MM.1S (cell line): ENCODE measurements at regions not wholly inside any gene's neighbourhood (a gene's known extent, or its start where the extent isn't known, plus 50 kb on each side); places are given as distances from the start of the nearest gene placed in this dataset.

Source experiments
- DNase-seq: peaks from one replicate; pipeline ENCODE4 v3.0.0-alpha.2; 2015
- H2AFZ ChIP-seq: fragments of 300-600 bp; sonication (generic); 2 replicates; pipeline ENCODE4 v1.6.0; 2016; ENCODE audit warnings: antibody characterized with exemption, low read length
- H3F3A ChIP-seq: fragments of 300-600 bp; sonication (generic); 2 replicates; pipeline ENCODE4 v1.6.1; 2016; ENCODE audit warnings: mild to moderate bottlenecking, antibody characterized with exemption, low read length, moderate library complexity, mixed read lengths; ENCODE audit not compliant: insufficient read depth
- H3K27ac ChIP-seq: fragments of 300-600 bp; sonication (generic); 2 replicates; pipeline ENCODE4 v1.5.1; 2016; ENCODE audit warnings: mild to moderate bottlenecking, low read length
- H3K27me3 ChIP-seq: fragments of 300-600 bp; sonication (generic); replicated peaks from 2 replicates; pipeline ENCODE4 v1.6.0; 2016; ENCODE audit warnings: low read length; ENCODE audit not compliant: insufficient read depth
- H3K36me3 ChIP-seq: fragments of 300-600 bp; sonication (generic); replicated peaks from 2 replicates; pipeline ENCODE4 v1.6.1; 2016; ENCODE audit warnings: mild to moderate bottlenecking, low read length, mixed read lengths; ENCODE audit not compliant: insufficient read depth
- H3K4me1 ChIP-seq: fragments of 300-600 bp; sonication (generic); 2 replicates; pipeline ENCODE4 v1.6.1; 2016; ENCODE audit warnings: low read length, mixed read lengths
- H3K4me2 ChIP-seq: fragments of 300-600 bp; sonication (generic); 2 replicates; pipeline ENCODE4 v1.6.0; 2016; ENCODE audit warnings: low read depth, low read length
- H3K4me3 ChIP-seq: fragments of 300-600 bp; sonication (generic); 2 replicates; pipeline ENCODE4 v1.5.1; 2016; ENCODE audit warnings: low read length, mixed read lengths
- H3K79me2 ChIP-seq: fragments of 300-600 bp; sonication (generic); 2 replicates; pipeline ENCODE4 v1.6.1; 2016; ENCODE audit warnings: mixed run types, low read length, mixed read lengths
- H3K9ac ChIP-seq: fragments of 300-600 bp; sonication (generic); 2 replicates; pipeline ENCODE4 v1.6.1; 2016; ENCODE audit warnings: low read length, mixed read lengths
- H3K9me2 ChIP-seq: fragments of 300-600 bp; sonication (generic); replicated peaks from 2 replicates; pipeline ENCODE4 v1.6.1; 2016; ENCODE audit warnings: mild to moderate bottlenecking, low read length, mixed read lengths; ENCODE audit not compliant: insufficient read depth
- H3K9me3 ChIP-seq: fragments of 300-600 bp; sonication (generic); replicated peaks from 2 replicates; pipeline ENCODE4 v1.6.1; 2016; ENCODE audit warnings: mild to moderate bottlenecking, low read length, mixed read lengths; ENCODE audit not compliant: insufficient read depth
- H4K20me1 ChIP-seq: fragments of 300-600 bp; sonication (generic); 2 replicates; pipeline ENCODE4 v1.6.1; 2016; ENCODE audit warnings: mild to moderate bottlenecking, low read length, moderate library complexity, mixed read lengths; ENCODE audit not compliant: insufficient read depth
- CTCF ChIP-seq: fragments of 300-600 bp; sonication (generic); IDR thresholded peaks from 2 replicates; pipeline ENCODE4 v1.5.1; 2016; ENCODE audit warnings: antibody characterized with exemption, low read length, mixed read lengths
- EZH2 ChIP-seq: fragments of 300-600 bp; sonication (generic); optimal IDR thresholded peaks from 2 replicates; pipeline ENCODE3; 2017; ENCODE audit warnings: low read depth, mild to moderate bottlenecking, antibody characterized with exemption, low read length, mixed read lengths
- EZH2phosphoT487 ChIP-seq: fragments of 300-600 bp; sonication (generic); IDR thresholded peaks from 2 replicates; pipeline ENCODE4 v1.6.1; 2018; ENCODE audit warnings: antibody characterized with exemption, low read length

DNA sequence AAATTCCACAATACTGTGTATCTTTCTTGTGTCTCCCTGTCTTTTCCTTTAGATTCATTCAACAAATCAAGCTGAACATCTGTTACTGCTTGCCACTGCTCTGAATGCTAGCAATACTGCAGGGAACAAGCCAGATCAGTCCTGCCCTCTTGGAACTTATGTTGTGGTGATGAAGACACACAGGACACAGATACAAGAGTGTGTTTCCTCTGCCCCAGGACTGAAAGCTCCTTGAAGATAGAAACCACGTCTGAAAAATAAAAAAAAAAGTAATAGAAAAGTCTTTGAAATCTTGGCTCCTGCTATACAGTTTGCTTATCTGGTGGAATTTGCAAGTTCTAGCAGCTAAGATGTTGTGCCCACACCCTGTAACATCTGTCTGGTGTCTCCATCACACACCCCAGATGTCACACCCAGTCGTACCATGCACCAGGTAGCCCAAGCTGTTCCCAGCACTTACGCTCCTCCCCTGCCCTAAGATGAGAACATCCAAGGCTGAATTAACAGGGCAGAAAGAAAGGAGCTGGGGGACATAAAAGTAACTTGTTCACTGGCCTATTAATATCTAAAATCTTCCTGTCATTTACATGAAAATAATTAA lies 80.2 kb upstream of the GALNT2 start:
- H3K36me3 ChIP-seq: no peaks in the 10 kb centered on the region
- H3K4me3 ChIP-seq: no peak overlapping the region
- DNase-seq: no peak
- no peaks in the 10 kb centered on the region for H3K9me3 ChIP-seq
- no peak overlapping the region for H3K9ac ChIP-seq
- H4K20me1 ChIP-seq: no peaks in the 10 kb centered on the region
- H3K9me2 ChIP-seq: no peaks in the 10 kb centered on the region
- no peaks in the 10 kb centered on the region for H3K4me1 ChIP-seq
- H3K79me2 ChIP-seq: no peaks in the 10 kb centered on the region
- no peak for TF ChIP-seq EZH2
- no peak for TF ChIP-seq EZH2phosphoT487
- TF ChIP-seq CTCF: no peak
- no peak overlapping the region for H2AFZ ChIP-seq
- no peaks in the 10 kb centered on the region for H3F3A ChIP-seq
- H3K27ac ChIP-seq: no peak overlapping the region
- H3K27me3 ChIP-seq: no peaks in the 10 kb centered on the region
- no peak overlapping the region for H3K4me2 ChIP-seq

GRCh38 chr1:229987953-229988352 lies 79.1 kb upstream of the GALNT2 start:
- TF ChIP-seq EZH2 (no peak), CTCF (no peak), EZH2phosphoT487 (no peak)
- DNase-seq: no peak
- Histone ChIP-seq H3K4me3 (no peak overlapping the region), H3K79me2 (no peaks in the 10 kb centered on the region), H3K36me3 (no peaks in the 10 kb centered on the region), H3K27ac (no peak overlapping the region), H3K4me1 (no peaks in the 10 kb centered on the region), H2AFZ (no peak overlapping the region), H3K4me2 (no peak overlapping the region), H4K20me1 (no peaks in the 10 kb centered on the region), H3K27me3 (no peaks in the 10 kb centered on the region), H3K9ac (no peak overlapping the region), H3K9me2 (no peaks in the 10 kb centered on the region), H3F3A (0 out of 2 replicates have a peak, but pooled peaks cover 3% of the 10 kb centered on the region), H3K9me3 (no peaks in the 10 kb centered on the region)

DNA sequence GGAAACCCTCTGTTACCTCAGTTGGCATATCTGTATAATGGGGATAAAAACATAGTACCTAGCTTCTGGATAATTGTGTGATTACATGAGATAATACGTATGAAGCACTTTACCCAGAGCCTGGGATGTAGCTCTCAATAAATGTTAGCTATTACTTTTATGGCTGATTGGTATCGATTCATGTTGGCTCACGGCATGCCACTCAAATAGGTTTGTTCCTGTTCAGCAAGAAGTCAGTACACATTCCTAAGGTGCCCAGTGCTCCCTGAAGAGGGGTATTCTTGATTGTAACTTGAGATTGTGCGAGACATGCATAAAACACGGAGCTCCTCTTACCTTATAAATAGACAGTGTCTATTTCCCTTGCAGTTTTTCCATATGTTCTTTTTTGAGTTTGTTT lies 78.5 kb upstream of the GALNT2 start:
- H3F3A ChIP-seq: 0 out of 2 replicates have a peak, but pooled peaks cover 3% of the 10 kb centered on the region
- H3K79me2 ChIP-seq: no peaks in the 10 kb centered on the region
- no peaks in the 10 kb centered on the region for H4K20me1 ChIP-seq
- no peak overlapping the region for H3K9ac ChIP-seq
- no peaks in the 10 kb centered on the region for H3K27me3 ChIP-seq
- H3K4me1 ChIP-seq: peaks cover 3% of the 10 kb centered on the region; the same call in 1 of the 2 replicates
- H3K4me3 ChIP-seq: no peak overlapping the region
- no peak overlapping the region for H3K27ac ChIP-seq
- no peaks in the 10 kb centered on the region for H3K9me3 ChIP-seq
- H2AFZ ChIP-seq: no peak overlapping the region
- no peak for DNase-seq
- H3K9me2 ChIP-seq: no peaks in the 10 kb centered on the region
- no peak overlapping the region for H3K4me2 ChIP-seq
- TF ChIP-seq EZH2: no peak
- no peak for TF ChIP-seq CTCF
- no peak for TF ChIP-seq EZH2phosphoT487
- H3K36me3 ChIP-seq: no peaks in the 10 kb centered on the region
